ENCODE measurements at regions not wholly inside any gene's neighbourhood (a gene's known extent, or its start where the extent isn't known, plus 50 kb on each side); places are given as distances from the start of the nearest gene placed in this dataset.
"Not testable (repeated sequence)": the region's sequence is repeated elsewhere in the genome, so short reads cannot be mapped to it uniquely, and the experiment has no call there.

- H4K5ac ChIP-seq (ENCODE audit: insufficient read length, low read depth, low read length); H3K27ac ChIP-seq (ENCODE audit: low read depth, low read length); POLR2A ChIA-PET (ENCODE audit: partially characterized antibody); CTCF ChIA-PET (ENCODE audit: partially characterized antibody); H3K9ac ChIP-seq (replicated peaks in 1 of 4; ENCODE audit: extremely low read depth in 1 of 4, low read depth in 3 of 4, low read length in 3 of 4); H2BK5ac ChIP-seq (ENCODE audit: low read depth, low read length); H3K4me2 ChIP-seq (ENCODE audit: insufficient read depth in 1 of 2, low read depth in 2 of 2, low read length in 2 of 2); H4K20me1 ChIP-seq (replicated peaks in 1 of 2; ENCODE audit: control insufficient read depth in 1 of 2, insufficient read depth in 2 of 2, low read length in 2 of 2); H2AK5ac ChIP-seq (ENCODE audit: low read depth, low read length); H3K23ac ChIP-seq (ENCODE audit: insufficient read length); H3K4ac ChIP-seq (replicated peaks; ENCODE audit: insufficient read length, low read depth, low read length); H3K4me3 ChIP-seq (ENCODE audit: extremely low read depth in 1 of 4, insufficient read depth in 2 of 4, low read depth in 3 of 4, low read length in 4 of 4); H3K79me1 ChIP-seq (ENCODE audit: low read depth, low read length); H2BK12ac ChIP-seq (ENCODE audit: low read depth, low read length); H4K91ac ChIP-seq (replicated peaks; ENCODE audit: insufficient read length, low read length); H2BK15ac ChIP-seq (ENCODE audit: low read length); H3K14ac ChIP-seq (ENCODE audit: insufficient read length); H3K56ac ChIP-seq (replicated peaks; ENCODE audit: insufficient read length, low read depth, low read length); H2AFZ ChIP-seq (ENCODE audit: low read length); H3K23me2 ChIP-seq (ENCODE audit: low read depth, low read length); DNase-seq (ENCODE audit: low read depth in 1 of 2, low spot score in 2 of 2); FAIRE-seq; H3K27me3 ChIP-seq (replicated peaks in 1 of 4; ENCODE audit: control insufficient read depth in 3 of 4, extremely low read depth in 1 of 4, insufficient read depth in 3 of 4, low read length in 3 of 4); H4K8ac ChIP-seq (ENCODE audit: extremely low read depth, insufficient read depth, low read length); H2BK120ac ChIP-seq (replicated peaks; ENCODE audit: low read depth, low read length); H3K4me1 ChIP-seq (replicated peaks in 1 of 4; ENCODE audit: control insufficient read depth in 3 of 4, insufficient read depth in 4 of 4, low read length in 3 of 4); H3K9me3 ChIP-seq (ENCODE audit: insufficient read depth in 2 of 2, low read depth in 1 of 2, low read length in 1 of 2); H3K18ac ChIP-seq (ENCODE audit: extremely low read depth, low read length); H2BK20ac ChIP-seq (ENCODE audit: low read length); H3K79me2 ChIP-seq (ENCODE audit: control insufficient read depth in 1 of 2, insufficient read depth in 2 of 2, low read length in 2 of 2); H3K36me3 ChIP-seq (ENCODE audit: control insufficient read depth in 2 of 4, insufficient read depth in 4 of 4, low read length in 3 of 4): not testable (repeated sequence)
- 89% methylated on average over 7 of the region's 9 CpGs; no CpG with 5 or more reads in 1 of the 2 experiments for WGBS, 2 experiments (ENCODE audit: extremely low coverage in 1 of 2, insufficient coverage in 1 of 2, insufficient read length in 1 of 2, insufficient replicate concordance in 2 of 2, low coverage in 1 of 2, low lambda C conversion rate in 2 of 2, missing lambda C conversion rate in 1 of 2)
These were observed 104.0 kb upstream of the DLG1 start for GRCh38 chr3:197402401-197402800.

All from H1 (cell line).